ENCODE measurements at regions not wholly inside any gene's neighbourhood (a gene's known extent, or its start where the extent isn't known, plus 50 kb on each side); places are given as distances from the start of the nearest gene placed in this dataset.

GRCh38 chrX:11010476-11010875 is 100.7 kb upstream of the HCCS start:
- no peak overlapping the region for H3K4me3 ChIP-seq (replicated peaks in 1 of 3; ENCODE audit: insufficient read depth in 1 of 3, low read depth in 1 of 3, low read length in 3 of 3)
- no peak overlapping the region for H3K9ac ChIP-seq (replicated peaks; ENCODE audit: extremely low read depth, insufficient read depth, low read length)
- intact Hi-C loops (cut with micrococcal nuclease) = no loop called here
- H3K27ac ChIP-seq (ENCODE audit: insufficient read depth, low read depth, low read length) = no peak overlapping the region
- H3K36me3 ChIP-seq (ENCODE audit: control insufficient read depth in 2 of 2, extremely low read depth in 1 of 2, insufficient read depth in 2 of 2, low read length in 2 of 2) = no peaks in the 10 kb centered on the region
- no TSS peak for BruUV-seq (replicated peaks)
- H3K9me1 ChIP-seq (replicated peaks; ENCODE audit: control insufficient read depth, extremely low read depth, insufficient read depth, low read length) = no peaks in the 10 kb centered on the region
- H3K9me3 ChIP-seq (replicated peaks; ENCODE audit: control insufficient read depth, insufficient read depth, low read length) = no peaks in the 10 kb centered on the region
- no peaks in the 10 kb centered on the region for H3K27me3 ChIP-seq (ENCODE audit: control insufficient read depth in 2 of 2, insufficient read depth in 2 of 2, low read length in 2 of 2)
- dilution Hi-C loops (cut with MboI; ENCODE audit: extremely low pct_ligation_motif_present, low sequenced_read_pairs) = no loop called here
- CTCF ChIA-PET = interaction anchor here (1.3 kb wide), 1 partner anchor 16 kb away, joined by 3 read pairs; no protein-coding TSS in a partner anchor
- no peak overlapping the region for H3K4me2 ChIP-seq (ENCODE audit: insufficient read depth, low read length)
- no peak for TF ChIP-seq GATA2 (IDR thresholded peaks at IDR 0.05; ENCODE audit: insufficient read depth, insufficient read length, low read depth, low read length)
- no peak for TF ChIP-seq MYC (IDR thresholded peaks at IDR 0.05; ENCODE audit: low read depth, low read length)
- TF ChIP-seq EZH2 (IDR thresholded peaks at IDR 0.05; ENCODE audit: borderline replicate concordance, low read depth, low read length, severe bottlenecking) = no peak
- TF ChIP-seq, protein P1, sequence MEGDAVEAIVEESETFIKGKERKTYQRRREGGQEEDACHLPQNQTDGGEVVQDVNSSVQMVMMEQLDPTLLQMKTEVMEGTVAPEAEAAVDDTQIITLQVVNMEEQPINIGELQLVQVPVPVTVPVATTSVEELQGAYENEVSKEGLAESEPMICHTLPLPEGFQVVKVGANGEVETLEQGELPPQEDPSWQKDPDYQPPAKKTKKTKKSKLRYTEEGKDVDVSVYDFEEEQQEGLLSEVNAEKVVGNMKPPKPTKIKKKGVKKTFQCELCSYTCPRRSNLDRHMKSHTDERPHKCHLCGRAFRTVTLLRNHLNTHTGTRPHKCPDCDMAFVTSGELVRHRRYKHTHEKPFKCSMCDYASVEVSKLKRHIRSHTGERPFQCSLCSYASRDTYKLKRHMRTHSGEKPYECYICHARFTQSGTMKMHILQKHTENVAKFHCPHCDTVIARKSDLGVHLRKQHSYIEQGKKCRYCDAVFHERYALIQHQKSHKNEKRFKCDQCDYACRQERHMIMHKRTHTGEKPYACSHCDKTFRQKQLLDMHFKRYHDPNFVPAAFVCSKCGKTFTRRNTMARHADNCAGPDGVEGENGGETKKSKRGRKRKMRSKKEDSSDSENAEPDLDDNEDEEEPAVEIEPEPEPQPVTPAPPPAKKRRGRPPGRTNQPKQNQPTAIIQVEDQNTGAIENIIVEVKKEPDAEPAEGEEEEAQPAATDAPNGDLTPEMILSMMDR (IDR thresholded peaks at IDR 0.05; ENCODE audit: extremely low read depth in 1 of 2, insufficient read depth in 1 of 2, low read depth in 1 of 2, low read length in 2 of 2) = no peak
- no peak for TF ChIP-seq JUN (IDR thresholded peaks at IDR 0.05; ENCODE audit: borderline replicate concordance, insufficient read depth, insufficient read length, low read depth)
- TF ChIP-seq POLR2A (IDR thresholded peaks at IDR 0.05; ENCODE audit: low read depth, low read length) = no peak
- TF ChIP-seq MAX (IDR thresholded peaks at IDR 0.05; ENCODE audit: insufficient read depth, insufficient read length) = no peak
- TF ChIP-seq FOS (IDR thresholded peaks at IDR 0.05; ENCODE audit: borderline replicate concordance, insufficient read depth, low read length) = no peak
- no peak for TF ChIP-seq POLR2AphosphoS5 (IDR thresholded peaks at IDR 0.05; ENCODE audit: insufficient read depth, low read depth, low read length)
- H3K79me2 ChIP-seq (ENCODE audit: control insufficient read depth, insufficient read depth, low read length) = no peaks in the 10 kb centered on the region
- H4K20me1 ChIP-seq (replicated peaks; ENCODE audit: control insufficient read depth, extremely low read depth, insufficient read depth, low read length) = no peaks in the 10 kb centered on the region
- DNase-seq (ENCODE audit: low read depth, low spot score) (no peak), FAIRE-seq (no peak)
- no peaks in the 10 kb centered on the region for H3K4me1 ChIP-seq (ENCODE audit: control insufficient read depth, extremely low read depth, insufficient read depth, low read length)
- POLR2A ChIA-PET = no interaction called here
- no peak overlapping the region for H2AFZ ChIP-seq (ENCODE audit: low read depth, low read length)

All from endothelial cell of umbilical vein (primary cell).